ENCODE measurements at regions not wholly inside any gene's neighbourhood (a gene's known extent, or its start where the extent isn't known, plus 50 kb on each side); places are given as distances from the start of the nearest gene placed in this dataset.

- 63% methylated on average over 2 of the region's 2 CpGs for whole genome bisulfite sequencing (ENCODE audit: low lambda C conversion rate)
- Histone ChIP-seq H3K4me1 (ENCODE audit: control insufficient read depth in 1 of 2, insufficient read depth in 2 of 2, low read depth in 1 of 2, low read length in 1 of 2) (peaks cover 5 to 6% of the 10 kb centered on the region in 2 experiments; a peak in 1 of 4 replicates), H3K9me3 (no peaks in the 10 kb centered on the region), H4K20me1 (ENCODE audit: insufficient read depth) (no peaks in the 10 kb centered on the region), H3K36me3 (replicated peaks in 1 of 2; ENCODE audit: control insufficient read depth in 1 of 2, insufficient read depth in 2 of 2, low read length in 1 of 2) (no peaks in the 10 kb centered on the region), H3K4me3 (ENCODE audit: low read depth in 2 of 2, low read length in 1 of 2) (no peak overlapping the region), H3K79me2 (ENCODE audit: insufficient read depth) (no peaks in the 10 kb centered on the region), H3K9ac (no peak overlapping the region), H3K9me2 (no peaks in the 10 kb centered on the region), H2AFZ (ENCODE audit: low read depth) (no peak overlapping the region), H3K4me2 (no peak overlapping the region), H3F3A (replicated peaks; ENCODE audit: insufficient read depth) (no peaks in the 10 kb centered on the region), H3K27me3 (ENCODE audit: insufficient read depth) (no peaks in the 10 kb centered on the region; the same call in 1 of the 2 replicates), H3K27ac (ENCODE audit: low read depth in 2 of 2, low read length in 1 of 2) (no peak overlapping the region)
- ChIA-PET POLR2A (no interaction called here), CTCF (interaction anchor here (0.9 kb wide), 1 partner anchor 27 kb away, joined by 3 read pairs; no protein-coding TSS in a partner anchor)
- DNase-seq = no peak
- TF ChIP-seq TCF12 (IDR thresholded peaks at IDR 0.05) (no peak), USF2 (IDR thresholded peaks at IDR 0.05; ENCODE audit: borderline replicate concordance, low read depth, low read length) (no peak), PBX3 (IDR thresholded peaks at IDR 0.05) (no peak), GABPA (IDR thresholded peaks at IDR 0.05; ENCODE audit: low read depth) (no peak), IRF3 (IDR thresholded peaks at IDR 0.05; ENCODE audit: low read depth, low read length) (no peak), RCOR1 (IDR thresholded peaks at IDR 0.05; ENCODE audit: low read length) (no peak), EP300 (IDR thresholded peaks at IDR 0.05; ENCODE audit: borderline replicate concordance in 1 of 2, low read depth in 1 of 2, low read length in 1 of 2) (no peak), CHD2 (IDR thresholded peaks at IDR 0.05; ENCODE audit: low read length, partially characterized antibody) (no peak), JUND (IDR thresholded peaks at IDR 0.05) (no peak), TAF1 (IDR thresholded peaks at IDR 0.05; ENCODE audit: borderline replicate concordance, low read depth, low read length) (no peak), TEAD4 (IDR thresholded peaks at IDR 0.05; ENCODE audit: borderline replicate concordance, insufficient read depth) (no peak), ELF1 (IDR thresholded peaks at IDR 0.05) (no peak), ZBTB33 (IDR thresholded peaks at IDR 0.05; ENCODE audit: borderline replicate concordance, low read depth) (no peak), USF1 (IDR thresholded peaks at IDR 0.05; ENCODE audit: borderline replicate concordance, low read depth) (no peak), NFIC (IDR thresholded peaks at IDR 0.05; ENCODE audit: borderline replicate concordance) (no peak), RFX5 (IDR thresholded peaks at IDR 0.05; ENCODE audit: low read length) (no peak), YY1 (IDR thresholded peaks at IDR 0.05; ENCODE audit: low read depth) (no peak), MXI1 (IDR thresholded peaks at IDR 0.05; ENCODE audit: low read depth, low read length) (no peak)
Observed at GRCh38 chr5:56734091-56734694, 81.2 kb upstream of the MAP3K1 start.
